Inflammatory macrophage (primary cell): ENCODE measurements at regions not wholly inside any gene's neighbourhood (a gene's known extent, or its start where the extent isn't known, plus 50 kb on each side); places are given as distances from the start of the nearest gene placed in this dataset.

Experiments used
- DNase-seq, 2 donors: peaks; one replicate each; pipeline ENCODE4 v3.0.0-alpha.2; 2020 to 2022

- DNase-seq, result no peak
Observed at GRCh38 chr10:8435186-8436055, 380.9 kb downstream of the GATA3 start.

- DNase-seq, result no peak
Observed at GRCh38 chr10:8437896-8438295, 383.4 kb downstream of the GATA3 start.

DNA sequence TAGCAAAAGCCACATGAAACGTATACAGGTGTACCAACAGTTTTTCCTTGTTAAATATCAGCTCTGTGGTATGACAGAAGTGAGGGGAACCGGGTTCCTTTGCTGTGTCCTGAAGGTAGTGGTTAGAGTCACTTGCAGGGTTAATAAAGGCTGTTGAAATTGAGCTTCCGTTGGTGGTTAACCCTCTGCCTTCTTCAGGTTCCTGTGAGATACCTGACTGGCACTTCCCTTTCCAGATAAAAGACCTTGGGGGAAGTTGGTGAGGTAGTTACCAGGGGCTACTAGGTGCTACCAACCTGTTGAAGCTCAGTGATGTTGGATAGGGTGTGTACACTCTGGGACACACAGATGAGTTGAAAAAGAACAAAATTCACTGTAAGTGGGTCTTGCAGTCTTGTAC, 384.1 kb downstream of the GATA3 start:
- DNase-seq, result no peak

DNA sequence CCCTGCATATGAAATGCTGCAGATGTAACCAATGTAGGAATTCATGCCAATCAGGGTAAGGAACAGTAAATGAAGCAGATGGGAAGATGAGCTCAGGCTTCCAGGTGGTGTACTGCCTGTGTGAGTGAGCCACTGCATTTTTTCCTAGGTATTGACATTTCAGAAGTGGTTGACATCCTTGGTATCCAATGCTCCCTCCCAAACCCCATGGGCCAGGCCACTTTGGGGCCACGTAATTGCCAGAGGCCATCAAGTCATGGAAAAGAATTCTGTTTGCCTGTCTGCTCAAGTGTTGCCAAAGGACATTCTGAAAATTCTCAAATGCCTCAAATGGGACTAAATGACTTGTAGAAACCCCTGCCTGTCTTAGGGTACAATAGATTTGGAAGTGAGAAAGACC, 384.6 kb downstream of the GATA3 start:
- DNase-seq, result no peak

DNA sequence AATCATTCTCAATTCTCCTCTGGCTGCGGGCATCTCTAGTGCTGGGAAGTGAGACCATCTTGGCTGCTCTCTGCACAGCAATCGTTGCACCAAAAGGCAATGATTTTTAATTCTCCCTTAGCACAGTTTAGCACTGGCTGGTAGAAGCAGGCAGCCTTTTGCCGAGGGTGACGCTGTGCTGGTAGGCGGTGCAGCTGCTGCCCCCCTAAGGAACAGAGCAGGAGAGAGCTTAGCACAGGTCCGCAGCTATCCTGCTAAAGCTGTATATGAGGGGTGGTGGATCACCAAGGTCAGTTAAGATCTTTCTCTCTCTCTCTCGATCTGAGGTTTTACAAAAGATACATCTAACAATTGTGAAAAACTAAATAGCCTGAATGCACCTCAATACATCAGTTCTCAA, 390.1 kb downstream of the GATA3 start:
- no peak for DNase-seq

DNA sequence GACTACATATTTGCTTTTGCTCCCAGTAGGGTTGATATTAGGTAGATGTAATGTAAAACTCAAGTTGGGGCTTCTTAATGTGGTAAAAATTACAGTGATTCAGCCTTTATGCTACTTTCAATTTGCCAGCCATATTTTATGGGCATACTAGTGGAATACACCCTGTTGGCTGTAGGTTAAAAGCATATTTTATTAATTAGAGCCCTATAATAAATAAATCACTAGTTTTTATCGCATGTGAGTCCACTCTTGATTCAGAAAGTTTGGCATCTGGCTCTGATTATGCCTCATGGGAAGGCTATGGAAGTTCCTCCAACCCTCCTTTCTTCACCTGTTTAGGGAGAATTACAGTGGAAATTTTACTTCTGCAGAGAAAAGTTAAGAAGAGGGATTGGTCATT, 390.9 kb downstream of the GATA3 start:
- DNase-seq, result no peak

DNA sequence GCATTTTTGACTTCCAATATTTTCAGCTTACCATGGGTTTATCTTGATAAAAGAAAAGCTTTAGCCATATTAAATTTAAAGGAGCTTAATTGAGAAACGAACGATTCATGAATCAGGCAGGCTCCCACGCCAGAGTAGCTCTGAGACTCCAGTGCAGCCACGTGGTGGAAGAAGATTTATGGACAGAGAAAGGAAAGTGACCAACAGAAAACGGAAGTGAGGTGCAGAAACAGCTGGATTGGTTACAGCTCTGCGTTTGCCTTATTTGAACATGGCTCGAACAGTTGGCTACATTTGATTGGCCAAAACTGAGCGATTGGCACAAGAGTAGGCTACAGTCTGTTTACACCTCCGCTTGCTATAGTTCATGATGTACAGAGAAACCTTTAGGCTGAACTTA, 395.4 kb downstream of the GATA3 start:
- no peak for DNase-seq

DNA sequence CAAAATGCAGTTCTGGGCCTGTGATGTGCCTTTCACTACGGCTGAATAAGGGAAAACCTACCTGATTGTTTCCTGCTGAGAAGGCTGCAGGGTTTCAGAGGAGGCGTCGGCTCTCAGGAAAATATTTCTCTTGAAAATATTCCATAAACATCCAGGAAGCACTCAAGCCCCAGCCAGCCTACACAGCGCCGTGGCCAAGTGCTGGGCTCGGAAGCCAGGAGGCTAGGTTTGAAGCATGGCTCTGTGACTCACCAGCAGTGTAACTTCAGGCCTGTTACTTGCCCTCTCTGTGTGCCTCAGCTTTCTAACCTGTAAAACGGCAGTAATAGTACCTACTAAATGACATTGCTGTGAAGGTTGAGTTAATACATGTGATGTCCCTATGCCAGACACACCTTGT, 399.1 kb downstream of the GATA3 start:
- DNase-seq, result no peak

DNA sequence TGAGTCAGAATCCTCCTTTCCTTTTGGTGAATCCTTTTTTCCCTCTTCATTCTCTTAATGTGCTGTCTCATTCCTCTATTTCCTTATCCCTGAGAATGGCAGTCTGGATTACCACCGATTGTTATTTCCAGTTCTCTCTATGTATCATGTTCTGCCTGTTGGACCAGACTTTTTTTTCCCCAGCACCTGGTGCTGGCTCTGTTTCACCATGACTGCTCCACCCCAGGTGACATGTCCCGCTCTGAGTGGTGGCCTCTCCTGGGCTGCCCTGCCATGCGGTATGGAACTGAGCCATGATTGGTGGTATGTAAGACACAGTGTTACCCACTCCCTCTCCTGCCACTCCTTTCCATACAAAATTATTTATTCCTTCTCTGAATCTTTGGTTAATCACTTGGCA, 399.9 kb downstream of the GATA3 start:
- DNase-seq, result no peak

DNA sequence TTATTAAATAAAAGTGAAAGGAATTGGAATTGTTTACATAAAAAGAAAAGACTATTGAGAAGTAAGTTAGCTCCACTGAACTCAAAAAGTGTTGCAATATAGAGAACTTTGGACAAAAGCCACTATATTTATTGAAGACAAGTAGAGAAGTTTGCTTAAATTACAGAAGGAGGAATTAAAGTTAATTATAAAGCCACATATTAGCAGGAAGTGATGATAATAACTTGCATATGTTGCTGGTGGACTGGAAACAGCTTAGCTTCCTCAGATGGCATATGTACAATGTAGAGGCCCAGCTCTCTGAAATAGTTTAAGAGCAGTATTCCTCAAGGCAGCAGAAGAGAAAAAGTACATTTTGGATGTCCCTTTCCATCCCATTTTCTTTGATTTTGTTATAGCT, 400.7 kb downstream of the GATA3 start:
- DNase-seq, result no peak

DNA sequence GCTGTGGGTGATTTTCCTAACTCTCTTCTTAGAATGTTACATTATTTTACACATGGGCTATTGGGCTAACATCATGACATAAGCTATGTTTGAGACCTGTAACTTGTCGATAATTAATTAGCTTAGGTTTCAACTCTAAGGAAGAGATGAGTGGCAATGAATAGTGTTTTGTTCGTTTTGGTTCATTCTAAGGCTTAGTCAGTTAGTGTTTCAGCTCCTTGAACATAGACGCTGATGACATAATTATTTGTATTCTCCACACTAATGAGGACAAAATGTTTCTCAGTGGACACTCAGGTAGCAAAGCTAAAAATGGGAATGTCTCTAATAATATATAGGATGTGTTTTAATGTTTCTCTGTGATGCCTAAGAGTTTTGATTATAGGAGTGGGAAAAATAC, 401.9 kb downstream of the GATA3 start:
- DNase-seq, result no peak

DNA sequence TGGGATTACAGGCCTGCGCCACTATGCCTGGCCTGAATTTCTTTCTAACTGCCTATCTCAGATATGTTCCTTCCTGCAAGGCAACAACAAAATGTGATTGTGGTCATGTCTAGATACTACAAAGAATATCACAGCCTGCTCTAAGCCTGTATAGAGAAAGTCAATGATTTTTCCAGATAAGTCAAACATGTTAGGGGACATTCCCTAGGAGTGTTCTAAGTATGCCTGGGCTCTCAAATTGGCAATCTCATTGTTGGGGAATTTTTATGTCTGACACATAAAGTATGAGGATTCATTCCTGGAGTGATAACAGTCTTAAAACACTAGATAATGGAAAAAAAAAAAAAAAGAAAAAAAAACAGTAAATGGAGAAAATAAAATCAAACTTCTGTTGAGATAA, 406.1 kb downstream of the GATA3 start:
- DNase-seq, result no peak

DNA sequence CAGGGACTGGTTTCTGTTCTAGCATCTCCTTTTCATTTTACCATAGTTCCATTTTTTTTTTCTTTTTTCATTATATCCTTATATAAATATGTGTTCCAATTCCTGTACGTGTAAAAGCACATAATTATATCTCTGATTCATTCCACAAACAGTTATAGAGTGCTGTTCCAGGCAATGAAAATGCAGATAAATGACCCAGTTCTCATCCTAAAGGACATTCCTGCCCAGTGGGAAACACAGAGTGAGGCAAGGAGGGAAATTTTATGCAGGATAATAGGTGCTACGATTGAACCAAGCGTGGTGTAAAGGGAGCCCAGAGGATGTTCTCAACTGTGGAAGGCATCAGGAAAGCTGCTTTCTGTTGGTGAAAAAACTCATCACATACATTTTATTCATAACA, 408.1 kb downstream of the GATA3 start:
- DNase-seq, result no peak

GRCh38 chr10:8463853-8464252, 409.4 kb downstream of the GATA3 start:
- no peak for DNase-seq

GRCh38 chr10:8468477-8468876, 414.0 kb downstream of the GATA3 start:
- DNase-seq, result no peak

GRCh38 chr10:8473205-8473604, 418.7 kb downstream of the GATA3 start:
- no peak for DNase-seq

DNA sequence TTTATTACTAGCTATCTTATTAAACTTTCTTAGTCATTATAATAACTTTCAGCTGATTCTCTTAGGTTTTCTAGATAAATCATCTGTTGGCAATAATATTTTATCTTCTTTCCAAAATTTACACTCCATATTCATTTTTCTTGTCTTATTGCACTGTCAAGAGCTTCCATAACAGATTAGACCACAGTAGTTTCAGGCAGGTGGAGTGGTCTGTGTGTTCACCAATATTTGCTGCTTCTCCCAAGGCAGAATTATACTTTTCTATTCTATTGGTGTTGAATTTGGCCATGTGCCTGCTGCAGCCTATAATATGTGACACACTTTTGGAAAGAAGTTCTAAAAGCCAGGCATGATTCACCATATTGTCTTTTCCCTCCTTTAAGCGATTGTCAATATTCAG, 422.8 kb downstream of the GATA3 start:
- no peak for DNase-seq

DNA sequence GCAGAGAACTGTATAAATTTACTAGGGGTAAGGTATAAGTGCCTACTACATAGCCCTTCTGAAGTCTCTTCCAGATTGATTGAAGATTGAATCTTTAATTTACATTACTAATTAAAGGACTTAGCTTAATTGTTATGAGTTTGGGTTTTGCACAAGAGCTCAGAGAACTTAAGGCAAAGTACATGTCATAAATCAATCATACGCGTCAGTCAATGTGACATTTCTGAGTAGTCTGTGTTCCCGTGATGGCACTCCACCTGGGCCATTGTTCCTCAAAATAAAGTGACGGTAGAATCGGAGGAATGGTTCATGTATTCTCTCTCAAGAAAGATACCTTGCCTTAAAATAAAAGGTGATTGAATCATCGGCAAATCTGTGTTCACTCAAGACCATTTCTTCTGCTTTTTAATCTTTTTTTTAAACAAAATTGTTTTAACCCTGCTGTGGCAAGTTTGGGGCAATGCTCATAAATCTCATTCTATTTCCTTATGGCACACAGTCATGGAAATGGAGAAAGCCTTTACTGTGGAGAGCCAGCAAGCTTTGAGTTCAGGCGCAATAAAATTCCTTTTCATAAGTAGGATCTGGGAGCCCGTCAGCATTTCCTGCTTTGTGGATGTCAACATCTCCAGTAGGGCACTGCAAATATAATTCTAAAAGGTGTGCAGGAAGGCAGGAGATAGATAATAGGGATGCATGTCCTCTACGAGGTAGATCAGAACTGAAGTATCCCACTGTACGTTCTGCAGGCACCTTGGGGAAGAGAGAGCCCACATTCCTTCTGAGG, 427.4 kb downstream of the GATA3 start:
- DNase-seq, result no peak

- no peak for DNase-seq
Observed at GRCh38 chr10:8485032-8485431, 430.5 kb downstream of the GATA3 start.

DNA sequence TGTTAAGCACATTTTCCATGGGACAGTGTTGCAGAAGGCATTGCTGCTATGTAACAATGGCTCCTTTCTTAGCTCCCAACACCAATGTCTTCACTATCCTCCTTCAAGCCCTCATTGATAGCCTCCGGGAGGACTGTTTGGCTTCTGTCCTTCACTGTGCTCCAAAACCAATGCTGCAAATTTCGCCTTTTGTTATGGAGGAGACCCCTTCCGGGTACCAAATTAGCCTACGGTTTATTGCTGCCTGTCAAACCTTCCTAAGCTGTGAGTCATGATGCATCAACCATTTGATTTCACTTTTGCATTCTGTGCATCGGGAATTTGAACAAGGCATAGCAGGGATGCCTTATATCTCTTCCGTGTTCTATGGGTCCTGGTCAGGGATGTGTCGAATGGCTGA, 432.9 kb downstream of the GATA3 start:
- no peak for DNase-seq

GRCh38 chr10:8489232-8489631, 434.7 kb downstream of the GATA3 start:
- no peak for DNase-seq

DNA sequence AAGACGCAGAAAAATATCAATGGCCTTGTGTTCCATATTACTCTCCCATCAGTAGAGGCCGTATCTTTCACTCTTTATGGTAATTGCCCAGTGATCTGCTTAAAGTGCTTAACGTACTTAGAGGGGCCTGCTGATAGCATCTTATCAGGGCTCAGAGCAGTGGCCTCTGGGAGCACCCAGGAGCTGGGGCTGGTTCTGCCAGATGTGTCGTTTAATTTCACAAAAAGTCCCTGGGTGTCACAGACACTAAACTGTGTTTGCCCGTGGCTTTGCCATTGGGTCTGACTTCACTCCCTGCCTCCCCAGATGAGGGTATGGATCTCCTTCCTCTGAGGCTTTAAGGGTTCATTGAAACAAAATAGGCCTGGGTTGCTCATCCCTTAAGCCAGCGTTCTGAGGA, 435.3 kb downstream of the GATA3 start:
- DNase-seq, result no peak

DNA sequence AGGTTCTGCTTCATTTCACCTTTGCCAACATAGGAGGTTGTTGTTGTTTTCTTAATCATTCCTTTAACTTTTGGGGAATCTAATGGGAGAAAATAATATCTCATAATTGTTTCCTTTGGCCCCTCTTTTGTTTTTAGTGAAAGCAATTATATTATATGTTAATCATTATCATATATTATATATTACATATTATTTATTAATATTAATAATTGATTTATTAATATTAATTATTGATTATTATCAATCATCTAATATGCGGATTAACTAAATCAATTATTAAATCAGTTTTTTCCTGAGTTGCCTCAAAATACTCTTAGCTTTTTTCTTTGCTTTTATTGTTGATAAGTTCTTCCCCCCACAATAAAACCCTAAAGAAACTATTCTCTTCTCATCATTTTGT, 443.8 kb downstream of the GATA3 start:
- DNase-seq, result no peak

DNA sequence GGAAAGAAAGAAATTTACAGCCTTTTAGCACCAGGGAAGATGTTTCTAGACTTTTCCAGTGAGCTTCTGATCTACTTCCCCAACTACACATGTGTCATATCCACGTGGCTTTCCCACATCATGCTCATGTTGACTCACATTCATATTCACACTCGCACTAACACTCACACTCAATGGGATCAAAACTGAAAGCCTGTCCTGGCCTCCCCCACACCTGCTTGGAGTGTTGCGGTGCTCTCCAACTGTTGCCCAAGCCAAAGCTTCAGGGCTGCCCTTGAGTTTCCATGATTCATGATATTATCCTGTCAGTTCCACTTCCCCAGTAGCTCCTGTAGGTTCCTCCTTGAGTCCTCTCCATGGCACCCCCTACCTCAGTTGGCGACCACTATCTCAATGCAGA, 444.4 kb downstream of the GATA3 start:
- DNase-seq, result no peak
